ENCODE measurements at regions not wholly inside any gene's neighbourhood (a gene's known extent, or its start where the extent isn't known, plus 50 kb on each side); places are given as distances from the start of the nearest gene placed in this dataset.

DNA sequence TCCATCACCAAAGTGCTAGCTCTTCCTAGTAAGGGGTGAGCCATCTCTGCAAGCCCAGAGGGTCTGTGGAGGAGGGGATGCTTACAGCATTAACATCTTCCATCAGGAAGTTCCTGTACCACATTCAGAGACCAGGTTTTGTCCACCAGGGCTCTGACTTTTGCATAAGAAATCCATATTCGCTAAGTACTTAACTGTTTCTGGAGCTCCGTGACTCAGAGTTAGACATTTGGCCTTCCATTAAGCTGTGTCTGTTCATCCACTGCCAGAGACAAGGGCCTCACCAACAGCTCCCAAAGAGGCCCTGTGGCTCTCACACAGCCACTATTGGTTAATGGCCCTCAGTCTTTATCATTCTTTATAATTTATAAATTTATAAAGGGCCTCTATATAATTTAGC lies 144.6 kb downstream of the ADAMTS15 start:
- CTCF ChIA-PET = interaction anchor here (0.7 kb wide), 1 partner anchor 132 kb away, joined by 3 read pairs; no protein-coding TSS in a partner anchor
- no peaks in the 10 kb centered on the region for H3K27me3 Mint-ChIP-seq (ENCODE audit: unreplicated experiment)
- intact Hi-C loops (cut with micrococcal nuclease; ENCODE audit: unreplicated experiment) = no loop called here
- H3K36me3 Mint-ChIP-seq (ENCODE audit: insufficient read depth, unreplicated experiment) = no peaks in the 10 kb centered on the region
- no peak overlapping the region for H3K4me3 Mint-ChIP-seq (ENCODE audit: low read depth, unreplicated experiment)
- TF ChIP-seq, protein P1, sequence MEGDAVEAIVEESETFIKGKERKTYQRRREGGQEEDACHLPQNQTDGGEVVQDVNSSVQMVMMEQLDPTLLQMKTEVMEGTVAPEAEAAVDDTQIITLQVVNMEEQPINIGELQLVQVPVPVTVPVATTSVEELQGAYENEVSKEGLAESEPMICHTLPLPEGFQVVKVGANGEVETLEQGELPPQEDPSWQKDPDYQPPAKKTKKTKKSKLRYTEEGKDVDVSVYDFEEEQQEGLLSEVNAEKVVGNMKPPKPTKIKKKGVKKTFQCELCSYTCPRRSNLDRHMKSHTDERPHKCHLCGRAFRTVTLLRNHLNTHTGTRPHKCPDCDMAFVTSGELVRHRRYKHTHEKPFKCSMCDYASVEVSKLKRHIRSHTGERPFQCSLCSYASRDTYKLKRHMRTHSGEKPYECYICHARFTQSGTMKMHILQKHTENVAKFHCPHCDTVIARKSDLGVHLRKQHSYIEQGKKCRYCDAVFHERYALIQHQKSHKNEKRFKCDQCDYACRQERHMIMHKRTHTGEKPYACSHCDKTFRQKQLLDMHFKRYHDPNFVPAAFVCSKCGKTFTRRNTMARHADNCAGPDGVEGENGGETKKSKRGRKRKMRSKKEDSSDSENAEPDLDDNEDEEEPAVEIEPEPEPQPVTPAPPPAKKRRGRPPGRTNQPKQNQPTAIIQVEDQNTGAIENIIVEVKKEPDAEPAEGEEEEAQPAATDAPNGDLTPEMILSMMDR (IDR thresholded peaks at IDR 0.05; ENCODE audit: unreplicated experiment) = no peak
- H3K4me1 Mint-ChIP-seq (ENCODE audit: low read depth, unreplicated experiment) = peaks cover 7% of the 10 kb centered on the region
- no peak for DNase-seq
- no peaks in the 10 kb centered on the region for H3K9me3 Mint-ChIP-seq (ENCODE audit: low read depth, unreplicated experiment)
- BruUV-seq (replicated peaks) = no TSS peak
- H3K27ac Mint-ChIP-seq (ENCODE audit: unreplicated experiment) = no peak overlapping the region

DNA sequence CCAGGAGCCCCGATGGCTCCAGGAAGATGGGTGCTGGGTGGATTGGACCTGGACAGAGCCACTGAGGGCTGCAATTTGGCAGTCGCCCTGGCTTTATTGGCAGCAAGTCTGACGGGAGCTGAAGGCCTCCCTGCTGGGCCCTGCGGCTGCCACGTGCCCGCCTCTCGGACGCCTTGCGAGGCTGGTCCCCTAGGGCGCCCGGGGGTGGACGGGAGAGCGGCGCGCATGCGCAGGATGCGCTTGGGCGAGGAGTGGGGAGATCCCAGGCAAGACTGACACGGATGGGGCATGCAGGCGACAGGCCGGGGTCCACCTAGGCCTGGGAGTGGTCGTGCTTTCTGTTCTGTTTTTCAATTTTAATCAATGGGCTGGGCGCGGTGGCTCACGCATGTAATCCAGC lies 150.0 kb downstream of the ADAMTS15 start:
- DNase-seq = no peak
- CTCF ChIA-PET = no interaction called here
- H3K4me1 Mint-ChIP-seq (ENCODE audit: low read depth, unreplicated experiment) = no peaks in the 10 kb centered on the region
- BruUV-seq (replicated peaks) = no TSS peak
- intact Hi-C loops (cut with micrococcal nuclease; ENCODE audit: unreplicated experiment) = no loop called here
- TF ChIP-seq, protein P1 (IDR thresholded peaks at IDR 0.05; ENCODE audit: unreplicated experiment) = no peak
- H3K27ac Mint-ChIP-seq (ENCODE audit: unreplicated experiment) = no peak overlapping the region
- H3K9me3 Mint-ChIP-seq (ENCODE audit: low read depth, unreplicated experiment) = no peaks in the 10 kb centered on the region
- H3K27me3 Mint-ChIP-seq (ENCODE audit: unreplicated experiment) = no peaks in the 10 kb centered on the region
- H3K36me3 Mint-ChIP-seq (ENCODE audit: insufficient read depth, unreplicated experiment) = no peaks in the 10 kb centered on the region
- H3K4me3 Mint-ChIP-seq (ENCODE audit: low read depth, unreplicated experiment) = no peak overlapping the region

DNA sequence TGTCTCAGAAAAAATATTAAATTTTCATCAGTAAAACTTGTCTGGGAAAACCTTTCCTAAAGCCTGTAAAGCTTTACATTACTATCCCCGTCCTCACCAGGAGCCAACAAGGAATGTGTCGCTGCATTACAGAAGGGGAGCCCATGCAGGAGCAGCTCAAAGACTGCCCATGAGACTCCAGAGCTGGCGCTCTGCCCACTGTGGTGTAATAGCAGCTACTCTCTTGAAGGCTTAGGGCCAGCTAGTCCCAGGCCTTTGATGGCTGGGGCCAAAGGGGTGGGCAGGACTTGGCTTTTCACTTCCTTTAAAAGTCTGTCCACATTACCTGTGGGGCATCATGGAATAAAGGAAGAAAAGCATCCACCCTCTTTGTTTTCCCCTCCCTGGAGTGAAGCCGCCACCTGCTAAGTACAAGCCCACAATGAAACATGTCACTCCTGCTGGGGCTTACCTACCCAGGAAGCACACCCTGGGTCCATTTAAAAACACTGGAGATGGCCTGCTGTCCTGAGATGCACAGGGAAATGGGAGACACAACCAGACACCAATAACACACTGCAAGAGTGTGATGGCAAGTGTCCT lies 150.7 kb downstream of the ADAMTS15 start:
- intact Hi-C loops (cut with micrococcal nuclease; ENCODE audit: unreplicated experiment) = no loop called here
- TF ChIP-seq, protein P1 (IDR thresholded peaks at IDR 0.05; ENCODE audit: unreplicated experiment) = no peak
- Mint-ChIP-seq H3K4me1 (ENCODE audit: low read depth, unreplicated experiment) (no peaks in the 10 kb centered on the region), H3K36me3 (ENCODE audit: insufficient read depth, unreplicated experiment) (no peaks in the 10 kb centered on the region), H3K27me3 (ENCODE audit: unreplicated experiment) (no peaks in the 10 kb centered on the region), H3K9me3 (ENCODE audit: low read depth, unreplicated experiment) (no peaks in the 10 kb centered on the region), H3K4me3 (ENCODE audit: low read depth, unreplicated experiment) (no peak overlapping the region), H3K27ac (ENCODE audit: unreplicated experiment) (no peak overlapping the region)
- DNase-seq = no peak
- CTCF ChIA-PET = no interaction called here
- BruUV-seq (replicated peaks) = no TSS peak

DNA sequence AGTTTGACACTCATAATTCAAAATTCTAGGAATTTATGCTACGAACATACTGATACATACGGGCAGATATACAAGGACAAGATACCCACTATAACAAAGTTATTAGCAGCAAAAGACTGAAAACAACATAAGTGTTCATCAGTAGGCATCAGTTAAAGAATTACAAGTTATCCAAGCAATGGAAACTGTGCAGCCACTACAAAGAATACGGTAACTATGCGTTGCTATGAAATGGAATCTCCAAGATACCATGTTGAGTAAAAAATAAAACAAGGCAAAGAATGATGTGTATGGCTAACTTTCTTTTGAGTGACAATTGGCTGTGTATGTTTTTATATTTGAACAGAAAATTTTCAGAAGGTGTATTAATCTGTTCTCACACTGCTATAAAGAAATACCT lies 151.7 kb downstream of the ADAMTS15 start:
- no peaks in the 10 kb centered on the region for H3K9me3 Mint-ChIP-seq (ENCODE audit: low read depth, unreplicated experiment)
- DNase-seq = no peak

More for the DNA sequence above, 151.7 kb downstream of the ADAMTS15 start:
- Mint-ChIP-seq H3K27ac (ENCODE audit: unreplicated experiment) (no peak overlapping the region), H3K27me3 (ENCODE audit: unreplicated experiment) (no peaks in the 10 kb centered on the region), H3K36me3 (ENCODE audit: insufficient read depth, unreplicated experiment) (no peaks in the 10 kb centered on the region), H3K4me3 (ENCODE audit: low read depth, unreplicated experiment) (no peak overlapping the region), H3K4me1 (ENCODE audit: low read depth, unreplicated experiment) (no peaks in the 10 kb centered on the region)
- BruUV-seq (replicated peaks) = no TSS peak
- CTCF ChIA-PET = no interaction called here
- intact Hi-C loops (cut with micrococcal nuclease; ENCODE audit: unreplicated experiment) = no loop called here
- TF ChIP-seq, protein P1 (IDR thresholded peaks at IDR 0.05; ENCODE audit: unreplicated experiment) = no peak

All from Calu3 (cell line).